HEK293 (cell line): ENCODE measurements at regions not wholly inside any gene's neighbourhood (a gene's known extent, or its start where the extent isn't known, plus 50 kb on each side); places are given as distances from the start of the nearest gene placed in this dataset.

Source experiments
- CTCF ChIA-PET: fragments of 350-600 bp; formaldehyde crosslinking; extraction: SDS; loops from one replicate; lab custom pipeline; 2021; ENCODE audit warnings: antibody characterized with exemption; lab: Yijun Ruan, JAX
- POLR2A ChIA-PET: fragments of 300-600 bp; formaldehyde crosslinking; extraction: SDS; loops from one replicate; lab custom pipeline; 2020; ENCODE audit warnings: antibody characterized with exemption, inconsistent platforms; lab: Yijun Ruan, JAX
- H3K27ac ChIP-seq: fragments of 200-500 bp; sonication (Bioruptor generic); 2 replicates; pipeline ENCODE4 v1.5.1; 2014; ENCODE audit warnings: low read depth, low read length, control low read depth, inconsistent platforms; ENCODE audit errors: extremely low read depth
- H3K36me3 ChIP-seq, 2 experiments: fragments of 200-500 bp in 1 of 2; sonication (Bioruptor generic) in 1 of 2; 1 replicate in 1 of 2; 2 replicates in 1 of 2; pipeline ENCODE4 v1.5.1; 2014 to 2017; ENCODE audit warnings: inconsistent platforms in 2 of 2, low read length in 2 of 2; ENCODE audit not compliant: control insufficient read depth in 2 of 2, insufficient read depth in 1 of 2
- H3K4me1 ChIP-seq: fragments of 200-500 bp; sonication (Bioruptor generic); 2 replicates; pipeline ENCODE4 v1.5.1; 2014; ENCODE audit warnings: mild to moderate bottlenecking, low read length, inconsistent platforms; ENCODE audit not compliant: control insufficient read depth, insufficient read depth
- H3K4me3 ChIP-seq: 2 replicates; pipeline ENCODE4 v1.5.1; 2011; ENCODE audit warnings: low read depth, mild to moderate bottlenecking, control low read depth, low read length, moderate library complexity
- H3K9me3 ChIP-seq: fragments of 200-500 bp; sonication (Bioruptor generic); 2 replicates; pipeline ENCODE4 v1.5.1; 2014; ENCODE audit warnings: low read depth, low read length, inconsistent platforms; ENCODE audit not compliant: control insufficient read depth, insufficient read depth
- GLIS1 ChIP-seq: fragments of 450-650 bp; formaldehyde crosslinking; IDR thresholded peaks from 2 replicates; pipeline ENCODE4 v1.5.1; 2016; ENCODE audit warnings: missing biosample characterization, missing genetic modification characterization
- HOXD13 ChIP-seq: sonication (generic); formaldehyde crosslinking; IDR thresholded peaks from 2 replicates; pipeline ENCODE4 v1.8.0; 2022; ENCODE audit warnings: missing genetic modification reagents, borderline replicate concordance
- KLF8 ChIP-seq: fragments of 450-650 bp; formaldehyde crosslinking; IDR thresholded peaks from 2 replicates; pipeline ENCODE4 v1.5.1; 2016; ENCODE audit warnings: missing biosample characterization, missing genetic modification characterization
- MYNN ChIP-seq: fragments of 450-650 bp; formaldehyde crosslinking; IDR thresholded peaks from 2 replicates; pipeline ENCODE4 v1.5.1; 2016; ENCODE audit warnings: missing biosample characterization, missing genetic modification characterization, borderline replicate concordance
- PBX3 ChIP-seq: sonication (generic); formaldehyde crosslinking; IDR thresholded peaks from 2 replicates; pipeline ENCODE4 v1.8.1; 2022; ENCODE audit warnings: mild to moderate bottlenecking, moderate library complexity, missing genetic modification reagents
- PRDM2 ChIP-seq: fragments of 450-650 bp; formaldehyde crosslinking; IDR thresholded peaks from 2 replicates; pipeline ENCODE4 v1.5.1; 2016; ENCODE audit warnings: missing biosample characterization, missing genetic modification characterization, borderline replicate concordance
- WT1 ChIP-seq: fragments of 450-650 bp; formaldehyde crosslinking; IDR thresholded peaks from 2 replicates; pipeline ENCODE4 v1.5.1; 2016; ENCODE audit warnings: missing biosample characterization, missing genetic modification characterization
- YY2 ChIP-seq: fragments of 450-650 bp; formaldehyde crosslinking; IDR thresholded peaks from 2 replicates; pipeline ENCODE4 v1.5.1; 2016; ENCODE audit warnings: missing biosample characterization, missing genetic modification characterization
- ZNF114 ChIP-seq: fragments of 450-650 bp; formaldehyde crosslinking; IDR thresholded peaks from 2 replicates; pipeline ENCODE4 v1.5.0; 2017; ENCODE audit warnings: missing biosample characterization, missing genetic modification characterization
- ZNF140 ChIP-seq: fragments of 450-650 bp; formaldehyde crosslinking; IDR thresholded peaks from 2 replicates; pipeline ENCODE4 v1.5.1; 2016; ENCODE audit warnings: missing biosample characterization, missing genetic modification characterization
- ZNF366 ChIP-seq: fragments of 450-650 bp; formaldehyde crosslinking; conservative IDR thresholded peaks from 2 replicates; pipeline ENCODE4 v1.5.1; 2016; ENCODE audit warnings: missing biosample characterization, missing genetic modification characterization
- ZNF394 ChIP-seq: fragments of 450-650 bp; formaldehyde crosslinking; IDR thresholded peaks from 2 replicates; pipeline ENCODE4 v1.5.1; 2016; ENCODE audit warnings: missing biosample characterization, missing genetic modification characterization, mild to moderate bottlenecking, moderate library complexity, borderline replicate concordance
- ZNF501 ChIP-seq: fragments of 450-650 bp; formaldehyde crosslinking; IDR thresholded peaks from 2 replicates; pipeline ENCODE4 v1.5.1; 2016; ENCODE audit warnings: missing biosample characterization, missing genetic modification characterization
- ZNF791 ChIP-seq: fragments of 450-650 bp; formaldehyde crosslinking; IDR thresholded peaks from 2 replicates; pipeline ENCODE4 v1.5.1; 2016; ENCODE audit warnings: missing biosample characterization, missing genetic modification characterization

GRCh38 chr6:141635621-141636020 is 497.1 kb upstream of the GJE1 start:
- H3K4me1 ChIP-seq: no peaks in the 10 kb centered on the region
- POLR2A ChIA-PET: no interaction called here
- CTCF ChIA-PET: no interaction called here
- TF ChIP-seq ZNF366 (tag by site-specific recombination): peak; percentile 29; the same call in 1 of the 2 replicates
- no peak for TF ChIP-seq ZNF140 (tag by site-specific recombination)
- no peak overlapping the region for H3K27ac ChIP-seq
- no peaks in the 10 kb centered on the region for H3K36me3 ChIP-seq
- H3K9me3 ChIP-seq: no peaks in the 10 kb centered on the region
- H3K4me3 ChIP-seq: no peak overlapping the region

- CTCF ChIA-PET: interaction anchor here (1.3 kb wide), 1 partner anchor 40 kb away, joined by 3 read pairs; no protein-coding TSS in a partner anchor
- Histone ChIP-seq H3K4me3 (no peak overlapping the region), H3K4me1 (no peaks in the 10 kb centered on the region)
- POLR2A ChIA-PET: no interaction called here
- TF ChIP-seq ZNF394 (tag by site-specific recombination) (no peak), HOXD13 (CRISPR knock-in tag) (no peak), ZNF501 (tag by site-specific recombination) (no peak), PRDM2 (no peak), PBX3 (CRISPR knock-in tag) (no peak), YY2 (tag by site-specific recombination) (no peak), GLIS1 (tag by site-specific recombination) (no peak), KLF8 (tag by site-specific recombination) (no peak), ZNF791 (no peak), ZNF114 (tag by site-specific recombination) (no peak)
- TF ChIP-seq, all 188 proteins: peak for 0
- Histone ChIP-seq H3K27ac (no peak overlapping the region), H3K9me3 (no peaks in the 10 kb centered on the region), H3K36me3 (no peaks in the 10 kb centered on the region)
Measured at GRCh38 chr6:141634269-141634668, 498.5 kb upstream of the GJE1 start.

- Histone ChIP-seq H3K36me3 (no peaks in the 10 kb centered on the region), H3K9me3 (no peaks in the 10 kb centered on the region), H3K27ac (no peak overlapping the region), H3K4me3 (no peak overlapping the region), H3K4me1 (no peaks in the 10 kb centered on the region)
- CTCF ChIA-PET: no interaction called here
- no peak for TF ChIP-seq MYNN
- TF ChIP-seq WT1: no peak
- POLR2A ChIA-PET: no interaction called here
Measured at GRCh38 chr6:141624301-141624700, 508.4 kb upstream of the GJE1 start.
